ENCODE measurements at regions not wholly inside any gene's neighbourhood (a gene's known extent, or its start where the extent isn't known, plus 50 kb on each side); places are given as distances from the start of the nearest gene placed in this dataset.

DNA sequence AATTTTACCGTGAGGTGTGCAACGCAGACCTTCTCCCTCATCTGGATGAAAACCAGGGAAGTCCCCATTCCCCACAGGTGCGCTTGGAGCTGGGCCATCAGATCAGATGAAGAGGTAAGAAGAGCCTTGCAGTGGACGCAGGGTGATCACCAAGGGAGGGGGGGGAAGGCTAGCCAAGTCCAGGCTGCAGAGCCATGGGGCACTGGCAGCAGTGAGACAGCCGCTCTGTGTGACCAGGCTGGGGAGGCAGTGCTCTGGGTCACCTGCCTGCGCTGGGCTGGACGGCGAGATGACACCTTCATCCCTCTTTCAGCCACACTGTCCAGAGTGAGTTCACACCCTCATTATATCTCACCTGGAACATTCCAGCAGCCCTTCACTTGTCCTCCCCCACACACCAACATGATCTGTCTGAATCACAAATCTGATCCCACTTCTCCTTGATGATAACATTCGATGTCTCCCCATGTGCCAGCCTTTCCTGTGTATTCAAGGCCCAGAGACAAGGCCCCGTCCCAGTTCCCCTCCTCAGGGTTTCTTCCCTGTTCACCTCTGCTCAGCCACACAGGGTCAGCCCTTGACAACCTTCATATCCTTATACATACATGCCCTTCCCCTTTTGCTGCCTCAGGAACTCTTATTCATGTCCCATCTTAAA is 65.9 kb upstream of the VASH1 start:
- TF ChIP-seq CTCF (IDR thresholded peaks at IDR 0.05; ENCODE audit: unreplicated experiment), result no peak
- Mint-ChIP-seq H3K4me3 (ENCODE audit: low read depth) (no peak overlapping the region), H3K27me3 (no peaks in the 10 kb centered on the region), H3K36me3 (ENCODE audit: insufficient read depth) (no peaks in the 10 kb centered on the region), H3K4me1 (ENCODE audit: low read depth) (peaks cover 1% of the 10 kb centered on the region), H3K9me3 (ENCODE audit: low read depth) (no peaks in the 10 kb centered on the region), H3K27ac (no peak overlapping the region)
- no peak for DNase-seq (ENCODE audit: low spot score, unreplicated experiment)

DNA sequence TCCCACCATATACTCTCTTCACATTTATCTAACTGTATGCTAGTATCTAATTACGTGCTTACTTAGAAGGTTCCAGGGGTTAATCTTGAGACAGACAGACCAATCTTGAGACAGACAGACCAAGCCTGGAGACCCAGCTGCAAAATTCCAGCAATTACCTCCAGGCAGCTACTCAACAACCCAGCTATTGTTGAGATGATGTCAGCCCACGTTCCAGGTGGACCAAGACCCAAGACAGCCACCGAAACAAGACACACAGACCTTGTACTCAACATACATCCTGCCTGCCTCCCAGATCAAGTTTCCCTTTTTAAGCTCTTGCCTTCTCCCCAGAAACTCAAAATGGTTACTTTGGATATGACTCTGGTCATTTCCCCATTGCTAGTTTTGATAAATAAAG is 64.9 kb upstream of the VASH1 start:
- Mint-ChIP-seq H3K27ac (no peak overlapping the region), H3K36me3 (ENCODE audit: insufficient read depth) (no peaks in the 10 kb centered on the region), H3K4me1 (ENCODE audit: low read depth) (peaks cover 1% of the 10 kb centered on the region), H3K27me3 (no peaks in the 10 kb centered on the region), H3K9me3 (ENCODE audit: low read depth) (no peaks in the 10 kb centered on the region), H3K4me3 (ENCODE audit: low read depth) (no peak overlapping the region)
- TF ChIP-seq CTCF (IDR thresholded peaks at IDR 0.05; ENCODE audit: unreplicated experiment), result no peak
- no peak for DNase-seq (ENCODE audit: low spot score, unreplicated experiment)

DNA sequence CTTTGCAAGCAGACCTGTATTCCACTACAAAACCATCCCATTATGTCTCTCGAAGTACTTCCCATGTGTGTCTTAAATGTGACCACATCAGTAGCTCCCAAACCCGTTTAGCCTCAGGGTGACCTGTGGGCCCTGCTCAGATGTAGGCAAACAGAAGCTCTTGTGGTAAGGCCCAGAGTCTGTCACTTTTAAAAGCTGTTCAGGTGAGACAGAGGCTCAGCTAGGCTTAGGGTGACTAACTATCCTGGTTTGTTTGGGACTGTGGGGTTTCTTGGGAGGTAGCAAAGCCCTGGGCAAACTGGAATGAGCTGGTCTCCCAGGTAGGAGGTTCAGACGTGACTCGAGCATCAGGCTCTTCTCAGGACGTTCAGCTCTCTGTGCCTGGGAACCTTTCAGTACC is 64.5 kb upstream of the VASH1 start:
- DNase-seq (ENCODE audit: low spot score, unreplicated experiment), result no peak
- Mint-ChIP-seq H3K36me3 (ENCODE audit: insufficient read depth) (no peaks in the 10 kb centered on the region), H3K27me3 (no peaks in the 10 kb centered on the region), H3K27ac (no peak overlapping the region), H3K4me1 (ENCODE audit: low read depth) (peaks cover 1% of the 10 kb centered on the region), H3K4me3 (ENCODE audit: low read depth) (no peak overlapping the region), H3K9me3 (ENCODE audit: low read depth) (no peaks in the 10 kb centered on the region)
- TF ChIP-seq CTCF (IDR thresholded peaks at IDR 0.05; ENCODE audit: unreplicated experiment), result no peak

GRCh38 chr14:76697246-76697905 is 63.9 kb upstream of the VASH1 start:
- Mint-ChIP-seq H3K36me3 (ENCODE audit: insufficient read depth) (no peaks in the 10 kb centered on the region), H3K27ac (no peak overlapping the region), H3K4me1 (ENCODE audit: low read depth) (peaks cover 1% of the 10 kb centered on the region), H3K9me3 (ENCODE audit: low read depth) (no peaks in the 10 kb centered on the region), H3K4me3 (ENCODE audit: low read depth) (no peak overlapping the region), H3K27me3 (no peaks in the 10 kb centered on the region)
- no peak for TF ChIP-seq CTCF (IDR thresholded peaks at IDR 0.05; ENCODE audit: unreplicated experiment)
- DNase-seq (ENCODE audit: low spot score, unreplicated experiment), result no peak

- Mint-ChIP-seq H3K27me3 (no peaks in the 10 kb centered on the region), H3K36me3 (ENCODE audit: insufficient read depth) (no peaks in the 10 kb centered on the region), H3K4me3 (ENCODE audit: low read depth) (no peak overlapping the region), H3K4me1 (ENCODE audit: low read depth) (peaks cover 1% of the 10 kb centered on the region), H3K9me3 (ENCODE audit: low read depth) (no peaks in the 10 kb centered on the region), H3K27ac (no peak overlapping the region)
- no peak for TF ChIP-seq CTCF (IDR thresholded peaks at IDR 0.05; ENCODE audit: unreplicated experiment)
- no peak for DNase-seq (ENCODE audit: low spot score, unreplicated experiment)
These were observed 63.1 kb upstream of the VASH1 start for GRCh38 chr14:76698191-76698590.
